Ammon's horn (tissue), 1 donor: ENCODE measurements at regions not wholly inside any gene's neighbourhood (a gene's known extent, or its start where the extent isn't known, plus 50 kb on each side); places are given as distances from the start of the nearest gene placed in this dataset.

Experiments
- DNase-seq: peaks from one replicate; pipeline ENCODE4 v3.0.0-alpha.2; 2016; ENCODE audit warnings: low spot score

GRCh38 chr15:100783760-100784492 is 95.7 kb upstream of the ALDH1A3 start:
- no peak for DNase-seq

GRCh38 chr15:100784493-100785180 is 95.0 kb upstream of the ALDH1A3 start:
- no peak for DNase-seq

- no peak for DNase-seq
Measured at GRCh38 chr15:100785181-100786138, 94.2 kb upstream of the ALDH1A3 start.

GRCh38 chr15:100786139-100786531 is 93.5 kb upstream of the ALDH1A3 start:
- DNase-seq: no peak

- DNase-seq: no peak
Measured at GRCh38 chr15:100786901-100787566, 92.6 kb upstream of the ALDH1A3 start.

- DNase-seq: no peak
Measured at GRCh38 chr15:100787567-100788417, 91.8 kb upstream of the ALDH1A3 start.

- no peak for DNase-seq
Measured at GRCh38 chr15:100788418-100789105, 91.1 kb upstream of the ALDH1A3 start.

- DNase-seq: no peak
Measured at GRCh38 chr15:100790786-100791265, 88.8 kb upstream of the ALDH1A3 start.

GRCh38 chr15:100794008-100794407 is 85.6 kb upstream of the ALDH1A3 start:
- DNase-seq: no peak

- no peak for DNase-seq
Measured at GRCh38 chr15:100801256-100801900, 78.3 kb upstream of the ALDH1A3 start.

- no peak for DNase-seq
Measured at GRCh38 chr15:100802421-100803170, 77.0 kb upstream of the ALDH1A3 start.

- no peak for DNase-seq
Measured at GRCh38 chr15:100803171-100803440, 76.5 kb upstream of the ALDH1A3 start.

- no peak for DNase-seq
Measured at GRCh38 chr15:100806157-100806556, 73.5 kb upstream of the ALDH1A3 start.

- no peak for DNase-seq
Measured at GRCh38 chr15:100807028-100807427, 72.6 kb upstream of the ALDH1A3 start.

- no peak for DNase-seq
Measured at GRCh38 chr15:100808691-100809090, 70.9 kb upstream of the ALDH1A3 start.

- DNase-seq: no peak
Measured at GRCh38 chr15:100809151-100809550, 70.5 kb upstream of the ALDH1A3 start.

GRCh38 chr15:100809587-100809986 is 70.0 kb upstream of the ALDH1A3 start:
- DNase-seq: no peak

GRCh38 chr15:100810229-100810628 is 69.4 kb upstream of the ALDH1A3 start:
- no peak for DNase-seq

GRCh38 chr15:100810831-100811230 is 68.8 kb upstream of the ALDH1A3 start:
- no peak for DNase-seq
